ENCODE measurements at regions not wholly inside any gene's neighbourhood (a gene's known extent, or its start where the extent isn't known, plus 50 kb on each side); places are given as distances from the start of the nearest gene placed in this dataset.

DNA sequence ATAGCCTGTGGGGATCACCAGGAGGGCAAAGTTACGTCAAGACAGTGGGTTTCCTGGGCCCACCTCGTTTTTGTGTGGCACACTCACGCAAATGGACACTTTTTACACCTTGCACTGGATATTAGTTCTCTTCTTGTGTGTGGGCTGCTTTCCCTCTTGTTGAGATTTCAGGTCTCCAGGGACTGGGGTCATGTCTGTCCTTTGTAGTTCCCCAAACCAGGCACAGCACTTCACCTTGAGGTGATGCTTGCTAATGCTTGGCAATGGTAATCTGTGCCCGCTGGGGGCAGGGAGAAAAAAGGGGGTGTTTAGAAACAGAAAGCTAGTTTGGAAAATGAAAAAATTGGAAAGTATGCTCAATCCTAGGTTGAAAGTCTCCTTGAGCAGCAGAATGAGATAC is 195.3 kb downstream of the PTEN start:
- no peak for DNase-seq (ENCODE audit: extremely low read depth, low read depth)

GRCh38 chr10:88059190-88059589 is 195.8 kb downstream of the PTEN start:
- DNase-seq (ENCODE audit: extremely low read depth, low read depth): no peak

GRCh38 chr10:88060762-88061161 is 197.3 kb downstream of the PTEN start:
- DNase-seq (ENCODE audit: extremely low read depth, low read depth): no peak

- no peak for DNase-seq (ENCODE audit: extremely low read depth, low read depth)
These were observed 199.0 kb downstream of the PTEN start for GRCh38 chr10:88062385-88062784.

- DNase-seq (ENCODE audit: extremely low read depth, low read depth): no peak
These were observed 199.5 kb downstream of the PTEN start for GRCh38 chr10:88062798-88063472.

GRCh38 chr10:88063861-88064557 is 200.6 kb downstream of the PTEN start:
- DNase-seq (ENCODE audit: extremely low read depth, low read depth): no peak

DNA sequence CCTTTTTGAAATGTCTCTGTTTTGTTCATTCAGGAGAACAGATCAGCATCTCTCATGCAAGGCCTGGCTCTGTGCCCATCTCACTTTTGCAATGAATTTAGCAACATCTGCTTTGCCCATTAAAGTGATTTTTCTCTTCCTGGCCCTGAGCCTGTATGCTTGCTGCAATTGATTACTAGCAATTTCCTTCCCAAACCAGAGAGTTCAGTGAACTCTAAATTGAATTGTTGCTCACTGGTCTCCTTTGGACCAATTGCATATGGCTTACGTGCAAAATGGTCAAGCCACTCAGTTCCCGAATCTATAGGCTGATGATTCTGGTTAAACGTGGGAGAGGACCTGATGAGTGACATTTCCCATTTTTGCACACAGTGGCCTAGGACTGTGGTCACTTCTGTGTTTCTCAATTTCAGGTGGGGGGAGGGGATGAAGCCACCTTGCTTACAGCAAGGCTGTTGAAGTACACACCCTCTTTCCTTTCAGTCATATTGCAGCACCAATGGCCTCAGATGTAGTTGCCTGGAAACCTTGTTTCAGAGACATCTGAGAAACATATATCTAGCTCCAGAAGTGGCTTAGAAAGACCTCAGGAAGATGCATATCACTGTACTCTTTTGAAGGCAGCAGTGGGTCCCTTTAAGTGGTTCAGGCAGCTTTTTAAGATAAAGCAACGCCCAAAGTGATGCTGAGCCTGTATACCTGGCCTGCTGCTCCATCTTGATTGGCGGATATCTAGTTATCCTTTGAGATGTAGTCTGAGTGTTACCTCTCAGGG is 201.4 kb downstream of the PTEN start:
- DNase-seq (ENCODE audit: extremely low read depth, low read depth): no peak

DNA sequence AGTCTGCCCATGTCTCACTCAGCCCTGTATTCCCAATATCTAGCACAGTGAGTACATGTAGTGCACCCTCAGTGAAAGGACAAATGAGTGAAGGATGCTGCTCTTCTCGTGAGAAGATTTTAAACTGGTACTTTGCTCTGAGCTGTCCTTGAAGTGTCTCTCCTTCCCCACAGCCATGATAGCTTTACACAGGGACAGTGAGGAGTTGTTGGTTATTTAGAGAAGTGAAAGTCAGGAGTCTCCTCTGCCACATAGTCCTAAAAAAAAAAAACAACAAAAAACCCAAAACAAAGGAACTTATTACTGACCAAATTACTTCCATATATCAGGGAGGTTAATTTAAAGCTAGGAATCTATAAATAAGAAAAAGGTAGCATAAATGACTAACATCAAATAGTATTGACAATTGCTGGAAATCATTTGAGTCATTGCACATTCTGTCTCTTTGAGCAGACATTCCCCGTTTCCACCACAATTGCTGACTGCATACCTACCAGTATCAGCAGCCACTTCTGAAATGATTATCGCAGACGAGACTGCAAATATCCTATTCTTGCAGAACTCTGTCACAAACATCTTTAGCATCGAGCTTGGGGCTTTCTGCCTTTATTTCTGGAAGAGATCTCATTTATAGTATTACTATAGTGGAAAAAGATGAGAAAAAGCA is 202.1 kb downstream of the PTEN start:
- DNase-seq (ENCODE audit: extremely low read depth, low read depth): no peak

DNA sequence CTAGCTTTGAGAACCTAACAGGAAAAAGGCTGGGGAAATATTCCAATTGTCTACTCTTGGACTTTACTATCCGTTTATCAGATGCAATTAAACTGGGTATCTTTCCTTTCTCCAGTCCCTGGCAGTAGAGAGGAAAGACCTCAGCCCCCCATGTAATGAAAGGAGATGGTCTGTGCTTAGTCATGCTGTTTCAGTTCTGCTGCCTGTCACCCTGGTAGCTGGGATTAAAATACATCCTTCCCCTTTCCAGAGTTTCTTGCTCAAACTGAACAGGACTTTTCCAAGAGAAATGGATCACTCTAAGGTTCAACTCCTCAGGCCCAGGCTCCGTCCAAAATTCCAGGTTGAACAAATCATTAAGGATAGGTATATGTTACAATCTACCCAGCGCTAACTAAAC is 202.9 kb downstream of the PTEN start:
- no peak for DNase-seq (ENCODE audit: extremely low read depth, low read depth)

GRCh38 chr10:88066876-88067275 is 203.5 kb downstream of the PTEN start:
- no peak for DNase-seq (ENCODE audit: extremely low read depth, low read depth)

DNA sequence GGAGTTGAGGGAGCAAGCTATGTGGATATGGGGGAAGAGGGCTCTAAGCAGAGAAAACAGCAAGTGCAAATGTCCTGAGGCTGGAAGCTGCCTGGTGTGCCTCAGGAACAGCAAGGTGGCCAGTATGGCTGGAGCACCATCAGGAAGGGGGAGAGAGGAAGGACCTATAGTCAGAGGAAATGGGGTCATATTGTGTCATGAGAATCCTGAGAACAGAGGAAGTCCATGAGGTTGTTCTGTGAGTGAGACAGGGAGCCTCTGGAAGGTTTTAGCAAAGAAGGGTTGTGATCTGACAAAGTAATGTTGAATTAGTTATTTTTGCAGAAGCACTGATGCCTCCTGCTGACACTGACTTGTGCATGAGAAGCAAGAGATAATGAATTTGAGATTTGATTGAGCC is 204.3 kb downstream of the PTEN start:
- no peak for DNase-seq (ENCODE audit: extremely low read depth, low read depth)

DNA sequence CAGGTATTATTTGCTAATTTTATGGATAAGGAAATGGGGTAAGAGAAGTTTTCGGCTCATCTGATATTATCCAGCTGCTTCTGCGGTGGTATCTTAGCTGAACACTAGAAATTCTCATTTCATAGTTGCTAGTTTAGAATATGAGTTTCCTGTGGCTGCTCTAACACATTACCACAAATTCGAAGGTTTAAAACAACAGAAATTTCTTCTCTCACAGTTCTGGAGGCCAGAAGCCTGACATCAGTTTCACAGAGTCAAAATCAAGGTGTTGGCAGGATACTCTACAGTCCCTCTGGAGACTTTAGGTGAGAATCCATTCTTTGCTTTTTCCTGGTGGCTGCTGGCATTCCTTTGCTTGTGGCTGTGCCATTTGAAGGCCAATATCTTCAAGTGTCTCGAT is 205.9 kb downstream of the PTEN start:
- no peak for DNase-seq (ENCODE audit: extremely low read depth, low read depth)

DNA sequence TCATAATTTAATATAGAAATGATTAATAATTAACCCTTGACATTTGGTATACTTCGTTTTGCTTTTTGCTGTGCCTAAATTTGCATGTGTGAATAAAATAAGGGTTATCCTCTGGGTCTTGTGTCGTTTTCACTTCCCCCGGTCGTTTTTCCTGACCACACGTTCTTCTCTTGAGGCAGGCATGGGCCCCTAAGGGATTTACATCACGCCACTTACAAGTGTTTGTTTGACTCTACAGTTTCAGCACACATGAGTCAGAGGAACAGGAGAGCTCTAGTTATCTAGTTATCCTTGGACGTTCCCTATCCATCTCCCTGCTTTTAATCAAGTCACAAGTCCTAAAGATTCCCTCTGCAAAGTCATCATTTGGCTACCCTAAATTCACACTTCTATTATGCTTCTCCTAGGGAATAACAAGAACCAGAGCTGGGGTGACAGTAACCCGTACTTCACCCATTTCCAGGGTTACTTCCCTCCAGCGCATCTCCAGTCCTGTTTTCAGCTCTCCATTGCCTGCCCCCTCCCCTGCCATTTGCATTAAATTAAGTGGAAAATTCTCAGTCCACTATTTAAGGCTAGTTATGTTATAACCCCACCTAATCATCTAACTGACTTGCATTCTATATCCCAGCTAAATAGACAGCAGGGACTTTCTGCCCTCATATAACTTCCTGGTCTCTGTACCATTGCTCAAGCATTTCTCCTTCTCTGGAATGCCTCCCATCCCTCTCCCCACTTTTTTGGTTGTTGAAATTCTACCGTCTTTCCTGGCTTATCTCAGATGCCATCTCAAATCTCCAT is 206.9 kb downstream of the PTEN start:
- DNase-seq (ENCODE audit: extremely low read depth, low read depth): no peak

GRCh38 chr10:88071879-88072278 is 208.5 kb downstream of the PTEN start:
- no peak for DNase-seq (ENCODE audit: extremely low read depth, low read depth)

GRCh38 chr10:88073682-88074081 is 210.3 kb downstream of the PTEN start:
- DNase-seq (ENCODE audit: extremely low read depth, low read depth): no peak

GRCh38 chr10:88074971-88075370 is 211.5 kb downstream of the PTEN start:
- DNase-seq (ENCODE audit: extremely low read depth, low read depth): no peak

DNA sequence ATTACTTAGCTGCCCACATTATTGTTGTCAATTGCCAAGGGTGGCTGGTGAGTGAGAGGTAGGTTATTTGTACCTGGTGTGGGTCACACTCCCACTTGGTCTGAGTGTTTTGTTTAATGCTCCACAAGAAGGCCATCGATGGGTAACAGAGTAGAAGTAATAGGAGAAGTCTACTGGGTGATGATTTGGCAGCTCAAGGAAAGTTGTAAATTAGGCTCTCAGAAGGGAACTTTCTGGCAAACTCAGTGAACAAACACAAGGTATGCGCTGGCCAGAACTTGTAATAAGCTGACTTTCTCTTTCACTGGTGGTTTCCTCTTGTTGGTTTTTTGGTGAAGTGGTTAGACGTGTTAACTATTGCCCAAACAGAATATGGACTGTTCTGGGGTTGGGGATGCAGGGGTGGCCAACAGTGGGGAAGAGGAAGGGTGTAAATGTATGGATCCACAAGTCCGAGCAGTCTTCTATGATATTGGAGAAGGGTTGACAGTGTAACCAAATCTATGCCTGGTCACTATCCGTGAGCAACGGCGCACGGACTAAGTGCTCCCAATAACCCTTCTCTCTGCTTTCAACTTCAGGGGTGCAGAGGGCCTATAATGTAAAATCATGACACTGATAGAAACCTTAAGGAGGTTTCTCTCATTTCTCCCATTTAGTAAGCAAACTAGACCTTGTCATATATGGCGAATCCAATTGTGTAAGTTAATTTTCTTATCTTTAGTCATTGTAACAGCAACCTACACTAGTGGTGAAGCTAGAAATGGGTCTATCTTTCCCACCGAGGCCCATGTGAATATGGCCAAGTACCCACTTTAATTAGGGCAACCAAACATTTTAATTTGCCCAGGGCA is 212.8 kb downstream of the PTEN start:
- no peak for DNase-seq (ENCODE audit: extremely low read depth, low read depth)

DNA sequence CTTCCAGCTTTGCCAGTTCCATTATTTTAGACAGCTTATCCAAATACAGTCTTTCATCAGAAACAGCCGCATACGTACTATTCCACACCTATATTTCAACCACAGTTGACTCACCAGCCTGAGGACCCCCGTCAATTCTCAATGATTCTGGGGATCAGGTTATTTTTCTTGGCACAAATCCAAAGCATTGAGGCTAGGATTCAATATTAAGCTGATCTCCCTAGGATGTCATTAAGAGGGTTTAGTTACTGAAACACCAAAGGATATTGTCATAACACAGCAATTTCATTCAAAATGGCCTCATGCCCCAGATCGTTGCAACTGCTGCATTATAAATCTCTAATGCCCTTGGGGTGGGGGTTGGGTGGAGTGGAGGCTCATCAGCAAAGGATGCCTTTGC is 214.6 kb downstream of the PTEN start:
- DNase-seq (ENCODE audit: extremely low read depth, low read depth): no peak

- DNase-seq (ENCODE audit: extremely low read depth, low read depth): no peak
These were observed 216.8 kb downstream of the PTEN start for GRCh38 chr10:88080213-88080612.
